H1 (cell line): ENCODE measurements at regions not wholly inside any gene's neighbourhood (a gene's known extent, or its start where the extent isn't known, plus 50 kb on each side); places are given as distances from the start of the nearest gene placed in this dataset.

ENCODE experiments used
- CTCF ChIA-PET: fragments of 300-600 bp; sonication (Branson Sonifier 250); formaldehyde crosslinking; loops from one replicate; lab custom pipeline; 2021; ENCODE audit not compliant: partially characterized antibody; lab: Charles Lee
- POLR2A ChIA-PET: fragments of 300-600 bp; sonication (Branson Sonifier 250); formaldehyde crosslinking; loops from one replicate; lab custom pipeline; 2021; ENCODE audit warnings: inconsistent platforms; ENCODE audit not compliant: partially characterized antibody; lab: Charles Lee
- DNase-seq, 2 experiments: peaks; one replicate each; pipeline versions ENCODE4 v3.0.0 to v3.0.0-alpha.2; 2010 to 2022; ENCODE audit warnings: low spot score in 2 of 2, low read depth in 1 of 2, mixed read lengths in 1 of 2
- FAIRE-seq: peaks from 2 replicates; lab custom pipeline; 2011; peaks lifted over from hg19 to GRCh38; lab: Jason Lieb, UNC
- H2AFZ ChIP-seq: 2 replicates; pipeline ENCODE4 v1.8.1; 2012; ENCODE audit warnings: low read length, inconsistent platforms
- H2AK5ac ChIP-seq: 2 replicates; pipeline ENCODE4 v1.6.1; 2013; ENCODE audit warnings: low read depth, low read length
- H2BK120ac ChIP-seq: replicated peaks from 2 replicates; pipeline ENCODE3; 2013; ENCODE audit warnings: low read depth, low read length, inconsistent platforms
- H2BK12ac ChIP-seq: 2 replicates; pipeline ENCODE4 v1.6.1; 2013; ENCODE audit warnings: low read depth, low read length
- H2BK15ac ChIP-seq: 2 replicates; pipeline ENCODE4 v1.6.1; 2013; ENCODE audit warnings: low read length
- H2BK20ac ChIP-seq: 2 replicates; pipeline ENCODE4 v1.6.1; 2013; ENCODE audit warnings: low read length
- H2BK5ac ChIP-seq: 2 replicates; pipeline ENCODE4 v1.6.1; 2013; ENCODE audit warnings: low read depth, low read length
- H3K14ac ChIP-seq: 2 replicates; pipeline ENCODE4 v1.6.1; 2013; ENCODE audit warnings: inconsistent platforms; ENCODE audit not compliant: insufficient read length
- H3K18ac ChIP-seq: 2 replicates; pipeline ENCODE4 v1.6.1; 2013; ENCODE audit warnings: low read length; ENCODE audit errors: extremely low read depth
- H3K23ac ChIP-seq: 2 replicates; pipeline ENCODE4 v1.6.1; 2013; ENCODE audit warnings: inconsistent platforms; ENCODE audit not compliant: insufficient read length
- H3K23me2 ChIP-seq: 2 replicates; pipeline ENCODE4 v1.6.1; 2013; ENCODE audit warnings: low read depth, low read length
- H3K27ac ChIP-seq: 2 replicates; pipeline ENCODE4 v1.6.1; 2011; ENCODE audit warnings: low read depth, low read length, inconsistent platforms
- H3K27me3 ChIP-seq, 4 experiments: replicated peaks in 1 of 4; 1 replicate in 1 of 4; 2 replicates in 3 of 4; pipeline versions ENCODE4 v1.6.1 to v1.8.1; 2011 to 2013; ENCODE audit warnings: low read length in 3 of 4, mild to moderate bottlenecking in 3 of 4, inconsistent platforms in 2 of 4, mixed read lengths in 2 of 4, moderate library complexity in 1 of 4; ENCODE audit not compliant: control insufficient read depth in 3 of 4, insufficient read depth in 3 of 4; ENCODE audit errors: extremely low read depth in 1 of 4
- H3K36me3 ChIP-seq, 4 experiments: 2 replicates each; pipeline versions ENCODE4 v1.6.1 to v1.8.1; 2011 to 2013; ENCODE audit warnings: mild to moderate bottlenecking in 4 of 4, low read length in 3 of 4, moderate library complexity in 2 of 4, control low read depth in 1 of 4, inconsistent platforms in 1 of 4; ENCODE audit not compliant: insufficient read depth in 4 of 4, control insufficient read depth in 2 of 4
- H3K4ac ChIP-seq: replicated peaks from 2 replicates; pipeline ENCODE3; 2013; ENCODE audit warnings: low read length, low read depth, mixed read lengths, inconsistent platforms; ENCODE audit not compliant: insufficient read length
- H3K4me1 ChIP-seq, 4 experiments: replicated peaks in 1 of 4; 1 replicate in 1 of 4; 2 replicates in 3 of 4; pipeline versions ENCODE4 v1.6.1 to v1.8.1; 2011 to 2013; ENCODE audit warnings: low read length in 3 of 4, inconsistent platforms in 2 of 4, mixed read lengths in 1 of 4; ENCODE audit not compliant: insufficient read depth in 4 of 4, control insufficient read depth in 3 of 4
- H3K4me2 ChIP-seq, 2 experiments: 2 replicates each; pipeline versions ENCODE4 v1.6.1 to v1.8.1; 2011 to 2013; ENCODE audit warnings: low read depth in 2 of 2, low read length in 2 of 2, control low read depth in 1 of 2, inconsistent platforms in 1 of 2, mild to moderate bottlenecking in 1 of 2; ENCODE audit not compliant: insufficient read depth in 1 of 2
- H3K4me3 ChIP-seq, 4 experiments: fragments of 200-600, 300-600 bp in 1 of 4; sonication (generic), shearing (Covaris generic), sonication (Bioruptor Twin) in 1 of 4; 2 replicates each; pipeline versions ENCODE4 v1.5.1 to v1.8.1; 2011 to 2016; ENCODE audit warnings: low read length in 4 of 4, low read depth in 3 of 4, control low read depth in 2 of 4, inconsistent platforms in 2 of 4, mild to moderate bottlenecking in 2 of 4, mixed read lengths in 1 of 4, moderate library complexity in 1 of 4; ENCODE audit not compliant: insufficient read depth in 2 of 4; ENCODE audit errors: extremely low read depth in 1 of 4
- H3K56ac ChIP-seq: replicated peaks from 2 replicates; pipeline ENCODE3; 2013; ENCODE audit warnings: low read depth, mild to moderate bottlenecking, mixed read lengths, low read length, inconsistent platforms; ENCODE audit not compliant: insufficient read length
- H3K79me1 ChIP-seq: 2 replicates; pipeline ENCODE4 v1.6.1; 2013; ENCODE audit warnings: low read depth, low read length, control low read depth
- H3K79me2 ChIP-seq, 2 experiments: 2 replicates each; pipeline versions ENCODE4 v1.6.1 to v1.8.1; 2012 to 2013; ENCODE audit warnings: low read length in 2 of 2, mild to moderate bottlenecking in 2 of 2, inconsistent platforms in 1 of 2; ENCODE audit not compliant: insufficient read depth in 2 of 2, control insufficient read depth in 1 of 2
- H3K9ac ChIP-seq, 4 experiments: replicated peaks in 1 of 4; 1 replicate in 1 of 4; 2 replicates in 3 of 4; pipeline versions ENCODE4 v1.6.1 to v1.8.1; 2011 to 2013; ENCODE audit warnings: low read depth in 3 of 4, low read length in 3 of 4, control low read depth in 2 of 4, mild to moderate bottlenecking in 2 of 4, moderate library complexity in 2 of 4, inconsistent platforms in 1 of 4; ENCODE audit errors: extremely low read depth in 1 of 4
- H3K9me3 ChIP-seq, 2 experiments: 2 replicates each; pipeline versions ENCODE4 v1.6.1 to v1.8.1; 2012 to 2013; ENCODE audit warnings: mild to moderate bottlenecking in 2 of 2, moderate library complexity in 2 of 2, control low read depth in 1 of 2, inconsistent platforms in 1 of 2, low read depth in 1 of 2, low read length in 1 of 2, mixed read lengths in 1 of 2; ENCODE audit not compliant: insufficient read depth in 2 of 2
- H4K20me1 ChIP-seq, 2 experiments: replicated peaks in 1 of 2; 2 replicates each; pipeline versions ENCODE3 to v1.8.1; 2011 to 2013; ENCODE audit warnings: inconsistent platforms in 2 of 2, low read length in 2 of 2, mild to moderate bottlenecking in 1 of 2; ENCODE audit not compliant: insufficient read depth in 2 of 2, control insufficient read depth in 1 of 2
- H4K5ac ChIP-seq: 2 replicates; pipeline ENCODE4 v1.6.1; 2013; ENCODE audit warnings: low read length, low read depth, mixed read lengths, inconsistent platforms; ENCODE audit not compliant: insufficient read length
- H4K8ac ChIP-seq: 2 replicates; pipeline ENCODE4 v1.8.0; 2013; ENCODE audit warnings: mild to moderate bottlenecking, moderate library complexity, low read length, inconsistent platforms; ENCODE audit not compliant: insufficient read depth; ENCODE audit errors: extremely low read depth
- H4K91ac ChIP-seq: replicated peaks from 2 replicates; pipeline ENCODE3; 2013; ENCODE audit warnings: low read length, mixed read lengths, inconsistent platforms; ENCODE audit not compliant: insufficient read length
- KDM5A ChIP-seq: fragments of 200-600 bp; IDR thresholded peaks from 2 replicates; pipeline ENCODE4 v1.7.1; 2012; ENCODE audit warnings: mild to moderate bottlenecking, low read length, inconsistent platforms, mixed read lengths
- WGBS, 2 experiments: shearing (Covaris generic) in 1 of 2; methylation state at CpG; one replicate each; pipeline versions ENCODE4 v1.1.6 to v1.1.7; 2013 to 2015; ENCODE audit warnings: low lambda C conversion rate in 2 of 2, mixed read lengths in 2 of 2, inconsistent platforms in 1 of 2, low coverage in 1 of 2, missing lambda C conversion rate in 1 of 2; ENCODE audit not compliant: insufficient replicate concordance in 2 of 2, insufficient coverage in 1 of 2, insufficient read length in 1 of 2; ENCODE audit errors: extremely low coverage in 1 of 2, missing lambda C conversion rate in 1 of 2; 5-methylcytosine and 5-hydroxymethylcytosine counted together

GRCh38 chr2:191572319-191572718 lies 105.6 kb upstream of the NABP1 start:
- H3K4me3 ChIP-seq, result no peak overlapping the region
- H4K91ac ChIP-seq, result no peak overlapping the region
- ChIA-PET POLR2A (no interaction called here), CTCF (interaction anchor here (0.6 to 2.2 kb wide), 4 partner anchors 10 to 41 kb away, joined by 3 to 6 read pairs (median 4); no protein-coding TSS in a partner anchor)
- no peak overlapping the region for H2BK20ac ChIP-seq
- no peak overlapping the region for H2AK5ac ChIP-seq
- H3K4me2 ChIP-seq, result no peak overlapping the region
- DNase-seq, result no peak
- H3K36me3 ChIP-seq, result no peaks in the 10 kb centered on the region
- H3K23ac ChIP-seq, result no peak overlapping the region
- TF ChIP-seq KDM5A, result no peak
- TF ChIP-seq, all 59 proteins: peak for 0
- Histone ChIP-seq H2BK120ac (no peak overlapping the region), H2BK15ac (no peak overlapping the region), H3K27me3 (peaks cover 0 to 1% (median 0%) of the 10 kb centered on the region in 4 experiments; a peak in 1 of 7 replicates), H3K79me1 (no peaks in the 10 kb centered on the region), H2AFZ (no peak overlapping the region), H4K20me1 (no peaks in the 10 kb centered on the region), H3K4ac (no peak overlapping the region), H3K56ac (no peak overlapping the region), H4K8ac (no peak overlapping the region), H3K4me1 (no peaks in the 10 kb centered on the region), H4K5ac (no peak overlapping the region), H3K9me3 (no peaks in the 10 kb centered on the region), H2BK5ac (no peak overlapping the region), H2BK12ac (no peak overlapping the region), H3K79me2 (no peaks in the 10 kb centered on the region), H3K18ac (no peak overlapping the region), H3K23me2 (no peaks in the 10 kb centered on the region), H3K9ac (no peak overlapping the region), H3K27ac (no peak overlapping the region), H3K14ac (no peak overlapping the region)
- no peak for FAIRE-seq
- WGBS, 2 experiments, result 95% methylated on average over 5 of the region's 5 CpGs; no CpG with 5 or more reads in 1 of the 2 experiments
